ENCODE measurements at regions not wholly inside any gene's neighbourhood (a gene's known extent, or its start where the extent isn't known, plus 50 kb on each side); places are given as distances from the start of the nearest gene placed in this dataset.

DNA sequence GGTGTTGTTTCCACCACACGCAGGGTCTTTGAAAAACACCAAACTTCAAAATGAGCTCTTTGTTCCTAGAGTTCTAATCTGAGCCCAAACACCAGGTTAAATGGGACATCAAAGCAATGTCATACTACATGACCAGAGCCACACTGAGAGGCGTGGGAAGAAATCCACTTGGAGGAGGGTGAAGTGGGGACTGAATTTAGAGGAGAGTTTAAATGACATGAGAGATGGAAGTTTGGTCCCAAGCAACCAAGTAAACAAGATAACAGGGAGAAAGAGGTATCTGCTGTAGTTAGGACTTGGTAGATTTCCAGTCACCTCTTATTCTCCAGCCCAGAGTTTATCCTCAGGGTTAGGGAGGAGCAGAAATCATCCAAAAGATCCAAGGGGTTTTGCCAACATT, 290.9 kb upstream of the FAM78B start:
- TF ChIP-seq EZH2phosphoT487 (IDR thresholded peaks at IDR 0.05; ENCODE audit: insufficient read depth, low read depth) (no peak), EZH2 (IDR thresholded peaks at IDR 0.05; ENCODE audit: insufficient read depth, poor library complexity, severe bottlenecking) (no peak)

All from GM23248 (cell line).